ENCODE measurements at regions not wholly inside any gene's neighbourhood (a gene's known extent, or its start where the extent isn't known, plus 50 kb on each side); places are given as distances from the start of the nearest gene placed in this dataset.
A peak's percentile ranks its signal among the peaks of the same experiment; 100 is the strongest.

DNA sequence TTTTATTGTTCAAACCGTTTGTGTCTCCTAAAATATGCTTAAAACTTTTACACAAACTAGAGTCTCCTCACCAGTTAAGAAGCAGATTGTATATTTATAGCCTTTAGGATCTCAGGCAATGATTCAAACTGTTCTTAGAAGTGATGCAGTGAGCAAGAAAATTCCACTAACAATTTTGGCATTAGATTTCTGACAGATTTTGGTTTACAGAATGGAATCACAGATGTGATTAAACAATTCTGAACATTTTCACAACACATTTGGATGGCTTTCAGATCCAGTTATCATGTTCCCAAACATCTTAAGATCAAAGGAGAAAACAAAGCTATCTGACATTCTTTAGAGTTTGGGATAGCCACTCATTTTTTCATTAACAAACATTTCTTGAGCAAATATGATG lies 181.7 kb upstream of the RIOK2 start:
- peaks cover 14% of the 10 kb centered on the region for H3K4me1 Mint-ChIP-seq
- ChIA-PET POLR2A (no interaction called here), CTCF (no interaction called here)
- TF ChIP-seq ZNF671 (CRISPR knock-in tag; IDR thresholded peaks at IDR 0.05) (no peak), CREM (CRISPR knock-in tag; IDR thresholded peaks at IDR 0.05) (no peak), ZNF512 (CRISPR knock-in tag; IDR thresholded peaks at IDR 0.05; ENCODE audit: borderline replicate concordance) (no peak), E2F1 (CRISPR knock-in tag; IDR thresholded peaks at IDR 0.05) (no peak), ZNF232 (CRISPR knock-in tag; IDR thresholded peaks at IDR 0.05) (no peak), ZNF423 (CRISPR knock-in tag; IDR thresholded peaks at IDR 0.05) (no peak), JAZF1 (CRISPR knock-in tag; IDR thresholded peaks at IDR 0.05) (no peak)
- TF ChIP-seq, protein P1, sequence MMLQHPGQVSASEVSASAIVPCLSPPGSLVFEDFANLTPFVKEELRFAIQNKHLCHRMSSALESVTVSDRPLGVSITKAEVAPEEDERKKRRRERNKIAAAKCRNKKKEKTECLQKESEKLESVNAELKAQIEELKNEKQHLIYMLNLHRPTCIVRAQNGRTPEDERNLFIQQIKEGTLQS (CRISPR knock-in tag; conservative IDR thresholded peaks at IDR 0.05) = no peak
- TF ChIP-seq, protein P2, sequence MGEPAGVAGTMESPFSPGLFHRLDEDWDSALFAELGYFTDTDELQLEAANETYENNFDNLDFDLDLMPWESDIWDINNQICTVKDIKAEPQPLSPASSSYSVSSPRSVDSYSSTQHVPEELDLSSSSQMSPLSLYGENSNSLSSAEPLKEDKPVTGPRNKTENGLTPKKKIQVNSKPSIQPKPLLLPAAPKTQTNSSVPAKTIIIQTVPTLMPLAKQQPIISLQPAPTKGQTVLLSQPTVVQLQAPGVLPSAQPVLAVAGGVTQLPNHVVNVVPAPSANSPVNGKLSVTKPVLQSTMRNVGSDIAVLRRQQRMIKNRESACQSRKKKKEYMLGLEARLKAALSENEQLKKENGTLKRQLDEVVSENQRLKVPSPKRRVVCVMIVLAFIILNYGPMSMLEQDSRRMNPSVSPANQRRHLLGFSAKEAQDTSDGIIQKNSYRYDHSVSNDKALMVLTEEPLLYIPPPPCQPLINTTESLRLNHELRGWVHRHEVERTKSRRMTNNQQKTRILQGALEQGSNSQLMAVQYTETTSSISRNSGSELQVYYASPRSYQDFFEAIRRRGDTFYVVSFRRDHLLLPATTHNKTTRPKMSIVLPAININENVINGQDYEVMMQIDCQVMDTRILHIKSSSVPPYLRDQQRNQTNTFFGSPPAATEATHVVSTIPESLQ (CRISPR knock-in tag; IDR thresholded peaks at IDR 0.05) = no peak
- no peak for DNase-seq (ENCODE audit: low spot score)
- no peaks in the 10 kb centered on the region for H3K27me3 Mint-ChIP-seq (ENCODE audit: low read depth)
- H3K27ac Mint-ChIP-seq = no peak overlapping the region
- peaks cover 9% of the 10 kb centered on the region for H3K36me3 Mint-ChIP-seq
- H3K4me3 Mint-ChIP-seq = no peak overlapping the region
- ATAC-seq = no peak
- peaks cover 19% of the 10 kb centered on the region for H3K9me3 Mint-ChIP-seq

DNA sequence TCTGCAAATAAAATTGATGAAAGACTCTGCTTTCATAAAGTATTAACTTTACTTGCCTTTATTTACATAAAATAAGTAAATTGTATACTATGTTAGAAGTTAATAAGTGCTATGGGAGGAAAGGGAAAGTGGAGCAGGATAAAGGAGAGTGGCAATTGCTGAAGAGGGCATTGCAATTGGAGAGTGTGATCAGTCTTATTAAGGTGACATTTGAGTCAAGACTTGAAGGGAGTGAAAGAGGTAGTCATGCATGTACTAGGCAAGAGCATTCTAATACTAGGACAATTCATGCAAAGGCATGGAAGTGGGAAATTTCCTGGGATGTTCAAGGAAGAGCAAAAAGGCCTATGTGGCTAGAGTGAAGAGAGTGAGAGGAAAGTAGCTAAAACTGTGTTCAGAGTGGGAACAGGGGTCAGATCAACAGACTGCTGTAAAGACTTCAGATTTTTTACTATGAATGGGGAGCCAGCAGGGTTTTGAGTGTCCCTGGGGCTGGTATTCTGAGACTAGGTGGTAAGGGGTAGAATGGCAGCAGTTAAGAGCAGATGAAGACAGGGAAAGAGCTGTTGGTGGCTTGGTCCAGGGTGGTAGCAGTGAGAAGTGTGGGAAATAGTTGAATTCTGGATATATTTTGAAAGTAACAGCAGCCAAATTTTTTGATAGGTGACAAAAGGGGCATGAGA lies 182.3 kb upstream of the RIOK2 start:
- CTCF ChIA-PET = no interaction called here
- Mint-ChIP-seq H3K4me1 (peaks cover 14% of the 10 kb centered on the region), H3K4me3 (no peak overlapping the region), H3K36me3 (peaks cover 9% of the 10 kb centered on the region), H3K9me3 (peaks cover 17% of the 10 kb centered on the region), H3K27me3 (ENCODE audit: low read depth) (no peaks in the 10 kb centered on the region), H3K27ac (peak overlapping the region; percentile 4)
- DNase-seq (ENCODE audit: low spot score) = no peak
- peak; percentile 97 for ATAC-seq
- POLR2A ChIA-PET = no interaction called here
- TF ChIP-seq FOXP1 (CRISPR knock-in tag; IDR thresholded peaks at IDR 0.05; ENCODE audit: borderline replicate concordance) = no peak
- no peak for TF ChIP-seq EMX1 (CRISPR knock-in tag; IDR thresholded peaks at IDR 0.05)
- no peak for TF ChIP-seq NFYB (CRISPR knock-in tag; conservative IDR thresholded peaks at IDR 0.05; ENCODE audit: low read depth)
- TF ChIP-seq, protein P3, sequence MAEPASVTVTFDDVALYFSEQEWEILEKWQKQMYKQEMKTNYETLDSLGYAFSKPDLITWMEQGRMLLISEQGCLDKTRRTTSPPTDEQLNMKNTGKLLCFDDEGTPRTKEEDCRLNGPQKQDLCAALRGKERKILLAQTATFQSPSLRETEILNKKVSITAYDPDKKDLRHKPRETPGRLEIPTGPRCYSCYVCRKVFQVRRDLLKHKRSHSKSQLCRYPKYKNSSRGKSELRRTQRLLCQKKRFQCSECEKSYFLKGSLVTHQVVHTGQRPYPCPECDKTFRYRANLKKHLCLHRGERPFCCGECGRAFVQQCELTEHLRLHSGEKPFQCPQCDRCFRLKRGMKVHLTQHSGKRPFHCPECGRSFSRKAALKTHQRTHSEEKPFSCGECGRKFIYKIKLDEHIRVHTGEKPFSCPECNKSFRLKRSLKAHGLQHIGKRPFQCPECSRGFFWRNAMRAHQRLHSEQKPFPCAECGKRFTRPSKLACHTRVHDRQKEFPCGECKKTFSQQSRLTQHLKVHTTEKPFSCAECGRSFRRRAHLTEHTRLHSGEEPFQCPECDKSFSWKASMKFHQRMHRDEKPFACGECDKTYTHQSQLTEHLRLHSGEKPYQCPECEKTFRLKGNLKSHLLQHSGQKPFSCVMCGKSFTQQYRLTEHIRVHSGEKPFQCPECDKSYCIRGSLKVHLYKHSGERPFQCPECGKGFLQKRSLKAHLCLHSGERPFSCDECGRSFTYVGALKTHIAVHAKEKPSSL (CRISPR knock-in tag; conservative IDR thresholded peaks at IDR 0.05) = no peak

DNA sequence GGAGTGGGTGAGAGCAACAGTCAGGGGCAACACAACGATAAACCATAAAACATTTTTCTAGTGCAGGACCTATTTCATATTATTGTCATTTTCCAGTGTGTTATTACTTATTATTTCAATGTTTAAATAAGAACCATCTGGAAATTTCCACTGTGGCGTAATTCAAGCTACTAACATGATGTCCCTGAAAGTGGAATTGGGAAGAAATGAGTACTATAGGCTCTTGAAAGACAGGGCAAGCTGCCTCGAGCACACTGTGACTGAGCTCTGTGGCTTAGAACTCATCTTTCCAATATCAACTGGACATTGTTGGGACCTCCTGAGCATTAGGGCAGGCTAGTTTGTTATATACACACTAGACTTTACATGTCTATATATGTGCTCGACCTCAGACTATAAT lies 182.9 kb upstream of the RIOK2 start:
- peaks cover 14% of the 10 kb centered on the region for H3K4me1 Mint-ChIP-seq
- peaks cover 11% of the 10 kb centered on the region for H3K9me3 Mint-ChIP-seq
- H3K36me3 Mint-ChIP-seq = peaks cover 5% of the 10 kb centered on the region
- ChIA-PET CTCF (no interaction called here), POLR2A (no interaction called here)
- H3K27ac Mint-ChIP-seq = peak overlapping the region; percentile 4; the same call in 1 of the 2 replicates
- ATAC-seq = peak; percentile 17; the same call in 1 of the 2 replicates
- DNase-seq (ENCODE audit: low spot score) = no peak
- H3K27me3 Mint-ChIP-seq (ENCODE audit: low read depth) = no peaks in the 10 kb centered on the region
- no peak overlapping the region for H3K4me3 Mint-ChIP-seq
- TF ChIP-seq GABPB1 (CRISPR knock-in tag; IDR thresholded peaks at IDR 0.05) = no peak
- no peak for TF ChIP-seq FOXJ3 (CRISPR knock-in tag; IDR thresholded peaks at IDR 0.05; ENCODE audit: borderline replicate concordance)
- TF ChIP-seq ZSCAN18 (CRISPR knock-in tag; IDR thresholded peaks at IDR 0.05) = no peak
- no peak for TF ChIP-seq ZNF423 (CRISPR knock-in tag; IDR thresholded peaks at IDR 0.05)
- TF ChIP-seq TEAD4 (CRISPR knock-in tag; IDR thresholded peaks at IDR 0.05) = no peak
- TF ChIP-seq SP1 (CRISPR knock-in tag; conservative IDR thresholded peaks at IDR 0.05) = no peak
- TF ChIP-seq ZBTB43 (CRISPR knock-in tag; IDR thresholded peaks at IDR 0.05) = no peak
- no peak for TF ChIP-seq IRF2 (CRISPR knock-in tag; IDR thresholded peaks at IDR 0.05; ENCODE audit: borderline replicate concordance, low read depth)
- TF ChIP-seq NR1H2 (CRISPR knock-in tag; IDR thresholded peaks at IDR 0.05) = no peak
- TF ChIP-seq, protein P4, sequence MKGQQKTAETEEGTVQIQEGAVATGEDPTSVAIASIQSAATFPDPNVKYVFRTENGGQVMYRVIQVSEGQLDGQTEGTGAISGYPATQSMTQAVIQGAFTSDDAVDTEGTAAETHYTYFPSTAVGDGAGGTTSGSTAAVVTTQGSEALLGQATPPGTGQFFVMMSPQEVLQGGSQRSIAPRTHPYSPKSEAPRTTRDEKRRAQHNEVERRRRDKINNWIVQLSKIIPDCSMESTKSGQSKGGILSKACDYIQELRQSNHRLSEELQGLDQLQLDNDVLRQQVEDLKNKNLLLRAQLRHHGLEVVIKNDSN (CRISPR knock-in tag; IDR thresholded peaks at IDR 0.05) = no peak

Measured in WTC11 (cell line).